HCT116 (cell line): ENCODE measurements at regions not wholly inside any gene's neighbourhood (a gene's known extent, or its start where the extent isn't known, plus 50 kb on each side); places are given as distances from the start of the nearest gene placed in this dataset.

Experiments used
- ATAC-seq: fragments of 200-7000 bp; cut with Tn5 transposase; 2 replicates; pipeline ENCODE4 v1.9.1; 2020; ENCODE audit warnings: mild to moderate bottlenecking, moderate library complexity
- BruUV-seq: library from RNA; stranded (reverse); fragments of 400-500 nt; replicated peaks from 2 replicates; lab custom pipeline; 2021; lab: Mats Ljungman, UMichigan
- CTCF ChIA-PET: fragments of 300-600 bp; sonication (Branson Sonifier 250); formaldehyde crosslinking; loops from one replicate; lab custom pipeline; 2021; ENCODE audit warnings: antibody characterized with exemption; lab: Charles Lee
- POLR2A ChIA-PET: fragments of 300-600, 350-600 bp; sonication (Branson Sonifier 250); formaldehyde crosslinking; loops from one replicate; lab custom pipeline; 2021; ENCODE audit warnings: antibody characterized with exemption; lab: Charles Lee
- RAD21 ChIA-PET, 2 experiments: fragments of 300-600 bp; sonication (Branson Sonifier 250); formaldehyde crosslinking; loops; one replicate each; lab custom pipeline; 2023; ENCODE audit warnings: low total read pairs in 2 of 2; ENCODE audit not compliant: uncharacterized antibody in 2 of 2, unreplicated experiment in 2 of 2, low non-redundant PET in 1 of 2; lab: Charles Lee
- DNase-seq: peaks from one replicate; pipeline ENCODE4 v3.0.0-alpha.2; 2010; ENCODE audit warnings: low read depth, low spot score
- H2AFZ ChIP-seq: fragments of 200-600 bp; shearing (Covaris generic), sonication (generic); 2 replicates; pipeline ENCODE4 v1.6.1; 2017; ENCODE audit warnings: low read depth, mixed run types, mixed read lengths, antibody characterized with exemption, low read length; ENCODE audit not compliant: poor library complexity, severe bottlenecking
- H3K27ac ChIP-seq: 2 replicates; pipeline ENCODE4 v1.5.1; 2012; ENCODE audit warnings: low read depth, low read length
- H3K27me3 ChIP-seq: fragments of 200-600 bp; sonication (generic); 2 replicates; pipeline ENCODE4 v1.6.1; 2016; ENCODE audit warnings: mixed run types, low read length, mixed read lengths; ENCODE audit not compliant: insufficient read depth
- H3K36me3 ChIP-seq, 2 experiments: fragments of 200-500 bp in 1 of 2; fragments of 200-600 bp in 1 of 2; sonication (Bioruptor generic) in 1 of 2; sonication (generic) in 1 of 2; 2 replicates each; pipeline versions ENCODE4 v1.5.1 to v1.6.1; 2014 to 2016; ENCODE audit warnings: low read length in 2 of 2, inconsistent platforms in 1 of 2, mixed read lengths in 1 of 2, mixed run types in 1 of 2; ENCODE audit not compliant: insufficient read depth in 2 of 2, control insufficient read depth in 1 of 2
- H3K4me1 ChIP-seq, 2 experiments: fragments of 200-600 bp in 1 of 2; sonication (generic) in 1 of 2; 2 replicates each; pipeline versions ENCODE4 v1.5.1 to v1.6.1; 2012 to 2017; ENCODE audit warnings: low read length in 2 of 2, inconsistent platforms in 1 of 2, mild to moderate bottlenecking in 1 of 2, mixed read lengths in 1 of 2, mixed run types in 1 of 2, moderate library complexity in 1 of 2; ENCODE audit not compliant: insufficient read depth in 2 of 2, control insufficient read depth in 1 of 2
- H3K4me2 ChIP-seq: fragments of 200-600 bp; sonication (generic); 2 replicates; pipeline ENCODE4 v1.6.1; 2017; ENCODE audit warnings: mixed run types, low read length, mixed read lengths
- H3K4me3 ChIP-seq, 2 experiments: fragments of 200-600 bp in 1 of 2; sonication (generic) in 1 of 2; replicated peaks in 1 of 2; 2 replicates each; pipeline ENCODE4 v1.5.1; 2011 to 2016; ENCODE audit warnings: low read length in 2 of 2, control low read depth in 1 of 2, low read depth in 1 of 2, mild to moderate bottlenecking in 1 of 2, mixed read lengths in 1 of 2, mixed run types in 1 of 2
- H3K79me2 ChIP-seq: fragments of 200-600 bp; sonication (generic); 2 replicates; pipeline ENCODE4 v1.6.1; 2017; ENCODE audit warnings: mild to moderate bottlenecking, mixed run types, low read length, moderate library complexity, mixed read lengths; ENCODE audit not compliant: insufficient read depth
- H3K9ac ChIP-seq: fragments of 200-600 bp; sonication (generic); 2 replicates; pipeline ENCODE4 v1.6.1; 2016; ENCODE audit warnings: low read length, mixed read lengths
- H3K9me2 ChIP-seq: fragments of 200-600 bp; sonication (generic), shearing (Covaris generic); 2 replicates; pipeline ENCODE4 v1.6.1; 2017; ENCODE audit warnings: mixed run types, mild to moderate bottlenecking, moderate library complexity; ENCODE audit not compliant: insufficient read depth
- H3K9me3 ChIP-seq, 2 experiments: fragments of 200-500 bp in 1 of 2; fragments of 200-600 bp in 1 of 2; sonication (Bioruptor generic) in 1 of 2; sonication (generic) in 1 of 2; 2 replicates each; pipeline ENCODE4 v1.6.1; 2014 to 2017; ENCODE audit warnings: low read length in 2 of 2, mixed read lengths in 2 of 2, inconsistent platforms in 1 of 2, low read depth in 1 of 2, mild to moderate bottlenecking in 1 of 2, mixed run types in 1 of 2, moderate library complexity in 1 of 2; ENCODE audit not compliant: control insufficient read depth in 1 of 2, insufficient read depth in 1 of 2
- H4K20me1 ChIP-seq: fragments of 200-600 bp; sonication (generic), shearing (Covaris generic); 2 replicates; pipeline ENCODE4 v1.6.1; 2017; ENCODE audit warnings: mixed run types, mild to moderate bottlenecking, moderate library complexity; ENCODE audit not compliant: insufficient read depth
- CEBPB ChIP-seq: IDR thresholded peaks from 2 replicates; pipeline ENCODE4 v1.6.1; 2012; ENCODE audit warnings: low read depth
- CTCF ChIP-seq, 3 experiments: fragments of 200-600 bp in 1 of 3; sonication (generic) in 1 of 3; IDR thresholded peaks in 2 of 3; conservative IDR thresholded peaks in 1 of 3; 2 replicates each; pipeline ENCODE4 v1.5.1; 2012 to 2017; ENCODE audit warnings: low read depth in 2 of 3, low read length in 2 of 3, antibody characterized with exemption in 1 of 3, borderline replicate concordance in 1 of 3, control low read depth in 1 of 3, mild to moderate bottlenecking in 1 of 3, mixed read lengths in 1 of 3, mixed run types in 1 of 3, moderate library complexity in 1 of 3; ENCODE audit not compliant: insufficient read depth in 1 of 3
- EGR1 ChIP-seq: IDR thresholded peaks from 2 replicates; pipeline ENCODE4 v1.6.1; 2012; ENCODE audit warnings: low read depth
- FOSL1 ChIP-seq: IDR thresholded peaks from 2 replicates; pipeline ENCODE4 v1.6.1; 2012; ENCODE audit warnings: low read depth
- JUND ChIP-seq: IDR thresholded peaks from 2 replicates; pipeline ENCODE4 v1.6.1; 2012
- POLR2A ChIP-seq: IDR thresholded peaks from 2 replicates; pipeline ENCODE4 v1.7.0; 2011; ENCODE audit warnings: borderline replicate concordance; ENCODE audit not compliant: insufficient read depth, insufficient read length; ENCODE audit errors: extremely low read depth
- SP1 ChIP-seq: IDR thresholded peaks from 2 replicates; pipeline ENCODE4 v1.6.1; 2012; ENCODE audit warnings: low read depth
- SRF ChIP-seq: IDR thresholded peaks from 2 replicates; pipeline ENCODE4 v1.6.1; 2012; ENCODE audit warnings: low read depth
- ZBTB33 ChIP-seq: IDR thresholded peaks from 2 replicates; pipeline ENCODE4 v1.6.1; 2011; ENCODE audit warnings: mild to moderate bottlenecking, low read length, moderate library complexity; ENCODE audit not compliant: insufficient replicate concordance; ENCODE audit errors: extremely low read depth
- intact Hi-C: fragments of 100-400 bp; cut with micrococcal nuclease; formaldehyde crosslinking; loops from 2 replicates; pipeline ENCODE4 v1.10.0; 2022
- TF ChIP-seq, protein P1 (sequence below): IDR thresholded peaks from 2 replicates; pipeline ENCODE4 v1.6.1; 2012

DNA sequence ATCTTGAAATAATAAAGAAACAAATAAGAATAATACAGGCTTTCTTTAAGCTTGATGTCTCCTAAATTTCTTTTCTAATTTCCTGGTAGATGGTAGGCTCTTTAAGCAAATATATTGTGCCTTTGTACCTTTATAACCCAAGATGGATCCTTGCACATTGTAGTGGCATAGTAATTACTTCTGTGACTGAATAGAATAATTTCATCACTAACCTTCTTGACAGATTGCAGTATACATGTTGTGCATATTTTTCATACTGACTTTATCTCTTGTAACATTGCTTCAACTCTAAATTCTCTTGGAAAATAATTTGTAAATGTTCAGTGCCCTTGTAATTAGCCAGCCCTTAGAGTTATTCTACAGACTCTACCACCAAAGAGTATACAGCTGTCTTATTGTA is 1433.8 kb upstream of the GBE1 start:
- intact Hi-C loops = no loop called here
- Histone ChIP-seq H2AFZ (no peak overlapping the region), H3K36me3 (no peaks in the 10 kb centered on the region), H4K20me1 (no peaks in the 10 kb centered on the region), H3K9me3 (peaks cover 6 to 11% of the 10 kb centered on the region in 2 experiments; a peak in 2 of 4 replicates), H3K27ac (no peak overlapping the region), H3K27me3 (no peaks in the 10 kb centered on the region), H3K4me2 (no peak overlapping the region), H3K4me3 (no peak overlapping the region), H3K4me1 (no peaks in the 10 kb centered on the region), H3K79me2 (no peaks in the 10 kb centered on the region), H3K9ac (no peak overlapping the region), H3K9me2 (no peaks in the 10 kb centered on the region)
- DNase-seq (no peak), ATAC-seq (no peak)
- CTCF ChIA-PET = no interaction called here
- TF ChIP-seq CEBPB (no peak), EGR1 (no peak), CTCF (IDR thresholded peaks at IDR 0.05 in 2 of 3, conservative IDR thresholded peaks at IDR 0.05 in 1 of 3; ENCODE audit: borderline replicate concordance in 1 of 3, insufficient read depth in 1 of 3, low read depth in 2 of 3, low read length in 2 of 3) (no peak), FOSL1 (no peak), ZBTB33 (no peak), SP1 (no peak), POLR2A (no peak), SRF (no peak), JUND (no peak)
- TF ChIP-seq, protein P1, sequence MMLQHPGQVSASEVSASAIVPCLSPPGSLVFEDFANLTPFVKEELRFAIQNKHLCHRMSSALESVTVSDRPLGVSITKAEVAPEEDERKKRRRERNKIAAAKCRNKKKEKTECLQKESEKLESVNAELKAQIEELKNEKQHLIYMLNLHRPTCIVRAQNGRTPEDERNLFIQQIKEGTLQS = no peak
- BruUV-seq = no TSS peak
- RAD21 ChIA-PET = no interaction called here
- POLR2A ChIA-PET = no interaction called here
